SU-DHL-6 (cell line): ENCODE measurements at regions not wholly inside any gene's neighbourhood (a gene's known extent, or its start where the extent isn't known, plus 50 kb on each side); places are given as distances from the start of the nearest gene placed in this dataset.

Experiments used
- H2AFZ ChIP-seq: fragments of 200-600 bp; sonication (generic); 2 replicates; pipeline ENCODE4 v1.6.1; 2014; ENCODE audit warnings: low read depth, mild to moderate bottlenecking, moderate library complexity, mixed read lengths, antibody characterized with exemption, low read length; ENCODE audit not compliant: severe bottlenecking
- H3F3A ChIP-seq: fragments of 200-600 bp; shearing (Covaris generic); 2 replicates; pipeline ENCODE4 v1.6.0; 2016; ENCODE audit warnings: antibody characterized with exemption, mild to moderate bottlenecking; ENCODE audit not compliant: insufficient read depth
- H3K27ac ChIP-seq: fragments of 200-600 bp; sonication (generic); 2 replicates; pipeline ENCODE4 v1.5.1; 2016; ENCODE audit warnings: low read depth, mild to moderate bottlenecking, low read length, moderate library complexity, mixed read lengths
- H3K27me3 ChIP-seq: fragments of 200-600 bp; sonication (generic), shearing (Covaris generic); 2 replicates; pipeline ENCODE4 v1.6.0; 2014; ENCODE audit warnings: mild to moderate bottlenecking, low read length
- H3K36me3 ChIP-seq: fragments of 200-600 bp; sonication (generic); 2 replicates; pipeline ENCODE4 v1.6.1; 2014; ENCODE audit warnings: mild to moderate bottlenecking, low read length, mixed read lengths
- H3K4me2 ChIP-seq: fragments of 300-600, 200-600 bp; shearing (Covaris generic), sonication (generic); 2 replicates; pipeline ENCODE4 v1.6.0; 2014; ENCODE audit warnings: low read length, low read depth, mild to moderate bottlenecking; ENCODE audit not compliant: poor library complexity, severe bottlenecking
- H3K4me3 ChIP-seq: fragments of 200-600 bp; sonication (generic); 2 replicates; pipeline ENCODE4 v1.5.1; 2014; ENCODE audit warnings: antibody characterized with exemption, low read length, mild to moderate bottlenecking, mixed read lengths; ENCODE audit not compliant: insufficient read depth, poor library complexity, severe bottlenecking
- H3K79me2 ChIP-seq: fragments of 200-600 bp; sonication (generic); 2 replicates; pipeline ENCODE4 v1.6.1; 2014; ENCODE audit warnings: mild to moderate bottlenecking, low read length, moderate library complexity; ENCODE audit not compliant: insufficient read depth
- H3K9ac ChIP-seq: fragments of 200-600 bp; sonication (generic); 2 replicates; pipeline ENCODE4 v1.7.0; 2014; ENCODE audit warnings: mild to moderate bottlenecking, low read length
- H3K9me2 ChIP-seq: fragments of 200-600 bp; sonication (generic); replicated peaks from 2 replicates; pipeline ENCODE4 v1.6.1; 2014; ENCODE audit warnings: low read length; ENCODE audit not compliant: insufficient read depth
- H3K9me3 ChIP-seq: fragments of 200-600 bp; sonication (generic); 2 replicates; pipeline ENCODE4 v1.6.1; 2014; ENCODE audit warnings: low read length, mixed read lengths; ENCODE audit not compliant: insufficient read depth
- H4K20me1 ChIP-seq: fragments of 200-600 bp; sonication (generic); 2 replicates; pipeline ENCODE4 v1.6.1; 2014; ENCODE audit warnings: low read depth, mild to moderate bottlenecking, antibody characterized with exemption, low read length, moderate library complexity, mixed read lengths
- CTCF ChIP-seq: fragments of 200-600 bp; sonication (generic); IDR thresholded peaks from one replicate; pipeline ENCODE4 v1.5.1; 2017; ENCODE audit warnings: antibody characterized with exemption, mild to moderate bottlenecking, low read length, moderate library complexity; ENCODE audit not compliant: insufficient read depth, poor library complexity, severe bottlenecking
- EZH2phosphoT487 ChIP-seq: fragments of 200-600 bp; sonication (generic), shearing (Covaris generic); conservative IDR thresholded peaks from 2 replicates; pipeline ENCODE4 v1.6.1; 2018; ENCODE audit warnings: mild to moderate bottlenecking, antibody characterized with exemption, low read length, moderate library complexity, mixed read lengths

GRCh38 chr7:97381815-97382554, 264.5 kb downstream of the SDHAF3 start:
- H3K4me3 ChIP-seq, result no peak overlapping the region
- TF ChIP-seq CTCF (no peak), EZH2phosphoT487 (no peak)
- H3K9me2 ChIP-seq, result 0 out of 2 replicates have a peak, but pooled peaks cover 4% of the 10 kb centered on the region
- H4K20me1 ChIP-seq, result no peaks in the 10 kb centered on the region
- no peak overlapping the region for H3K4me2 ChIP-seq
- no peaks in the 10 kb centered on the region for H3F3A ChIP-seq
- no peaks in the 10 kb centered on the region for H3K79me2 ChIP-seq
- H3K36me3 ChIP-seq, result no peaks in the 10 kb centered on the region
- H3K27ac ChIP-seq, result no peak overlapping the region
- H3K9me3 ChIP-seq, result no peaks in the 10 kb centered on the region
- no peak overlapping the region for H2AFZ ChIP-seq
- H3K27me3 ChIP-seq, result no peaks in the 10 kb centered on the region
- no peak overlapping the region for H3K9ac ChIP-seq

GRCh38 chr7:97390052-97390451, 272.6 kb downstream of the SDHAF3 start:
- Histone ChIP-seq H3K27me3 (no peaks in the 10 kb centered on the region; the same call in 1 of the 2 replicates), H3K4me2 (no peak overlapping the region), H3K36me3 (no peaks in the 10 kb centered on the region), H3K4me3 (no peak overlapping the region), H3K79me2 (no peaks in the 10 kb centered on the region), H3K9me2 (0 out of 2 replicates have a peak, but pooled peaks cover 4% of the 10 kb centered on the region), H4K20me1 (no peaks in the 10 kb centered on the region), H3K9ac (no peak overlapping the region), H3K27ac (no peak overlapping the region), H3F3A (no peaks in the 10 kb centered on the region), H3K9me3 (no peaks in the 10 kb centered on the region), H2AFZ (no peak overlapping the region)
- TF ChIP-seq EZH2phosphoT487, result no peak
- TF ChIP-seq CTCF, result no peak

- H3K27me3 ChIP-seq, result no peaks in the 10 kb centered on the region; the same call in 1 of the 2 replicates
- no peak overlapping the region for H3K9ac ChIP-seq
- 0 out of 2 replicates have a peak, but pooled peaks cover 3% of the 10 kb centered on the region for H3K9me2 ChIP-seq
- H2AFZ ChIP-seq, result no peak overlapping the region
- no peak overlapping the region for H3K4me2 ChIP-seq
- no peak overlapping the region for H3K4me3 ChIP-seq
- no peaks in the 10 kb centered on the region for H3K9me3 ChIP-seq
- H3F3A ChIP-seq, result no peaks in the 10 kb centered on the region
- TF ChIP-seq EZH2phosphoT487 (no peak), CTCF (no peak)
- H3K36me3 ChIP-seq, result no peaks in the 10 kb centered on the region
- no peaks in the 10 kb centered on the region; the same call in 1 of the 2 replicates for H4K20me1 ChIP-seq
- no peak overlapping the region for H3K27ac ChIP-seq
- H3K79me2 ChIP-seq, result no peaks in the 10 kb centered on the region
Measured at GRCh38 chr7:97390915-97391593, 273.6 kb downstream of the SDHAF3 start.
